K562 (cell line): ENCODE measurements at regions not wholly inside any gene's neighbourhood (a gene's known extent, or its start where the extent isn't known, plus 50 kb on each side); places are given as distances from the start of the nearest gene placed in this dataset.

Experiments
- ATAC-seq: fragments of 200-7000 bp; cut with Tn5 transposase; 3 replicates; pipeline ENCODE4 v1.9.1; 2020; ENCODE audit warnings: moderate library complexity
- BruUV-seq: library from RNA; stranded (reverse); fragments of 400-500 nt; replicated peaks from 2 replicates; lab custom pipeline; 2021; lab: Mats Ljungman, UMichigan
- CTCF ChIA-PET: fragments of 300-600 bp; formaldehyde crosslinking; extraction: SDS; loops from one replicate; lab custom pipeline; 2021; ENCODE audit warnings: low intra/inter-chr PET ratio; lab: Yijun Ruan, JAX
- POLR2A ChIA-PET: fragments of 300-600, 350-650 bp; sonication (Branson Sonifier 250); formaldehyde crosslinking; extraction: SDS; loops from one replicate; lab custom pipeline; 2021; ENCODE audit warnings: antibody characterized with exemption, inconsistent platforms; lab: Yijun Ruan, JAX
- DNase-seq, 4 experiments: peaks; one replicate each; pipeline versions ENCODE4 v3.0.0 to v3.0.0-alpha.2; 2011 to 2018; ENCODE audit warnings: low spot score in 3 of 4, mixed read lengths in 3 of 4; ENCODE audit errors: extremely low read depth in 1 of 4
- FAIRE-seq: peaks from 2 replicates; lab custom pipeline; 2011; peaks lifted over from hg19 to GRCh38; lab: Jason Lieb, UNC
- H2AFZ ChIP-seq: 2 replicates; pipeline ENCODE4 v1.6.0; 2011; ENCODE audit warnings: low read depth, low read length, control low read depth, inconsistent platforms
- H3K27ac ChIP-seq: fragments of 200-600 bp; 3 replicates; pipeline ENCODE4 v1.8.0; 2011; ENCODE audit warnings: low read depth, mild to moderate bottlenecking, control low read depth, inconsistent platforms, low read length, moderate library complexity, mixed read lengths; ENCODE audit errors: extremely low read depth
- H3K27me3 ChIP-seq, 2 experiments: fragments of 300-600 bp in 1 of 2; 2 replicates in 1 of 2; 3 replicates in 1 of 2; pipeline versions ENCODE4 v1.6.0 to v1.8.0; 2011; ENCODE audit warnings: inconsistent platforms in 2 of 2, low read length in 2 of 2, mild to moderate bottlenecking in 1 of 2, mixed read lengths in 1 of 2, moderate library complexity in 1 of 2; ENCODE audit not compliant: control insufficient read depth in 2 of 2, insufficient read depth in 2 of 2
- H3K36me3 ChIP-seq: fragments of 300-600 bp; 3 replicates; pipeline ENCODE4 v1.8.0; 2011; ENCODE audit warnings: mild to moderate bottlenecking, low read length, inconsistent platforms; ENCODE audit not compliant: control insufficient read depth, insufficient read depth
- H3K4me1 ChIP-seq, 2 experiments: fragments of 200-600 bp in 1 of 2; replicated peaks in 1 of 2; 2 replicates in 1 of 2; 3 replicates in 1 of 2; pipeline versions ENCODE4 v1.5.1 to v1.8.0; 2011; ENCODE audit warnings: inconsistent platforms in 2 of 2, low read length in 2 of 2, mild to moderate bottlenecking in 1 of 2, mixed read lengths in 1 of 2, moderate library complexity in 1 of 2; ENCODE audit not compliant: control insufficient read depth in 2 of 2, insufficient read depth in 2 of 2
- H3K4me2 ChIP-seq: 2 replicates; pipeline ENCODE4 v1.6.1; 2011; ENCODE audit warnings: low read length, control low read depth, inconsistent platforms, mixed read lengths; ENCODE audit not compliant: insufficient read depth
- H3K4me3 ChIP-seq: fragments of 200-600 bp; sonication (generic), shearing (Covaris generic); 2 replicates; pipeline ENCODE4 v1.5.1; 2016; ENCODE audit warnings: control low read depth, inconsistent platforms
- H3K79me2 ChIP-seq: fragments of 200-600 bp; 3 replicates; pipeline ENCODE4 v1.8.0; 2011; ENCODE audit warnings: low read length, inconsistent platforms; ENCODE audit not compliant: control insufficient read depth, insufficient read depth
- H3K9ac ChIP-seq, 2 experiments: 2 replicates each; pipeline versions ENCODE4 v1.6.0 to v1.6.1; 2011; ENCODE audit warnings: low read depth in 2 of 2, low read length in 2 of 2, control low read depth in 1 of 2, inconsistent platforms in 1 of 2, mild to moderate bottlenecking in 1 of 2, mixed read lengths in 1 of 2; ENCODE audit not compliant: insufficient read depth in 1 of 2
- H3K9me1 ChIP-seq: one replicate; pipeline ENCODE4 v1.6.0; 2011; ENCODE audit warnings: inconsistent platforms, mild to moderate bottlenecking, low read length, moderate library complexity; ENCODE audit not compliant: control insufficient read depth, insufficient read depth
- H3K9me3 ChIP-seq: replicated peaks from 2 replicates; pipeline ENCODE4 v1.5.1; 2011; ENCODE audit warnings: low read depth, low read length, inconsistent platforms; ENCODE audit not compliant: control insufficient read depth, insufficient read depth
- H4K20me1 ChIP-seq: replicated peaks from 2 replicates; pipeline ENCODE4 v1.6.1; 2011; ENCODE audit warnings: low read length, inconsistent platforms, mixed read lengths; ENCODE audit not compliant: control insufficient read depth, insufficient read depth
- CBX5 ChIP-seq: IDR thresholded peaks from 2 replicates; pipeline ENCODE4 v1.6.1; 2014; ENCODE audit warnings: low read depth, borderline replicate concordance
- MBD1 ChIP-seq: fragments of 250-450 bp; sonication (Bioruptor Pico); IDR thresholded peaks from 2 replicates; pipeline ENCODE4 v1.8.0; 2022; ENCODE audit warnings: inconsistent platforms
- ZNF134 ChIP-seq: fragments of 250-450 bp; sonication (Bioruptor Pico); conservative IDR thresholded peaks from 2 replicates; pipeline ENCODE4 v1.4.0; 2020
- ZNF407 ChIP-seq: fragments of 450-650 bp; IDR thresholded peaks from 2 replicates; pipeline ENCODE4 v1.6.1; 2016; ENCODE audit warnings: low read depth
- WGBS: fragments of 100-300 bp; shearing (Covaris generic); methylation state at CpG from one replicate; pipeline ENCODE4 v1.1.6; 2016; ENCODE audit warnings: low coverage, mixed read lengths; ENCODE audit not compliant: insufficient coverage; ENCODE audit errors: missing lambda C conversion rate; 5-methylcytosine and 5-hydroxymethylcytosine counted together
- in situ Hi-C: fragments of 300-500 bp; cut with MboI; formaldehyde crosslinking; loops from 4 replicates; pipeline ENCODE4 v1.15.0; 2018; ENCODE audit warnings: inconsistent platforms, mixed read lengths
- intact Hi-C: fragments of 100-400 bp; cut with micrococcal nuclease; formaldehyde crosslinking; loops from 2 replicates; pipeline ENCODE4 v1.14.2; 2022

- no peak for FAIRE-seq
- DNase-seq = no peak
- Histone ChIP-seq H3K4me3 (no peak overlapping the region), H3K79me2 (no peaks in the 10 kb centered on the region), H3K36me3 (no peaks in the 10 kb centered on the region), H4K20me1 (no peaks in the 10 kb centered on the region), H3K9me3 (no peaks in the 10 kb centered on the region; the same call in 1 of the 2 replicates), H3K27ac (no peak overlapping the region), H3K9me1 (no peaks in the 10 kb centered on the region), H3K27me3 (no peaks in the 10 kb centered on the region), H3K9ac (no peak overlapping the region), H2AFZ (no peak overlapping the region), H3K4me1 (no peaks in the 10 kb centered on the region), H3K4me2 (no peak overlapping the region)
- BruUV-seq = no TSS peak
- intact Hi-C loops (no loop called here), in situ Hi-C loops (no loop called here)
- 0% methylated on average over 4 of the region's 4 CpGs for WGBS
- ChIA-PET CTCF (no interaction called here), POLR2A (no interaction called here)
- TF ChIP-seq MBD1 (CRISPR knock-in tag) (no peak), CBX5 (no peak)
- ATAC-seq = no peak
Measured at GRCh38 chr3:28799084-28799483, 450.5 kb upstream of the AZI2 start.

- BruUV-seq = no TSS peak
Measured at GRCh38 chr3:28800203-28800602, 451.6 kb upstream of the AZI2 start.

More at GRCh38 chr3:28800203-28800602, 451.6 kb upstream of the AZI2 start:
- Histone ChIP-seq H3K9me1 (no peaks in the 10 kb centered on the region), H3K4me1 (no peaks in the 10 kb centered on the region), H3K27ac (no peak overlapping the region), H3K4me2 (no peak overlapping the region), H2AFZ (no peak overlapping the region), H3K9ac (no peak overlapping the region), H3K27me3 (no peaks in the 10 kb centered on the region), H3K9me3 (no peaks in the 10 kb centered on the region; the same call in 1 of the 2 replicates), H3K36me3 (no peaks in the 10 kb centered on the region), H4K20me1 (no peaks in the 10 kb centered on the region), H3K4me3 (no peak overlapping the region), H3K79me2 (no peaks in the 10 kb centered on the region)
- TF ChIP-seq ZNF407 (no peak), ZNF134 (peak; percentile 90)
- intact Hi-C loops (no loop called here), in situ Hi-C loops (no loop called here)
- DNase-seq (no peak), ATAC-seq (no peak), FAIRE-seq (no peak)
- 0% methylated on average over 1 of the region's 1 CpG for WGBS
- POLR2A ChIA-PET = no interaction called here
- CTCF ChIA-PET = no interaction called here
